GM12865 (cell line): ENCODE measurements at regions not wholly inside any gene's neighbourhood (a gene's known extent, or its start where the extent isn't known, plus 50 kb on each side); places are given as distances from the start of the nearest gene placed in this dataset.
"Not testable (repeated sequence)": the region's sequence is repeated elsewhere in the genome, so short reads cannot be mapped to it uniquely, and the experiment has no call there.

Experiments
- DNase-seq: peaks from one replicate; pipeline ENCODE4 v3.0.0; 2010; ENCODE audit warnings: low read depth
- H3K4me3 ChIP-seq: 2 replicates; pipeline ENCODE4 v1.5.1; 2011; ENCODE audit warnings: mild to moderate bottlenecking, low read depth, low read length, control low read depth
- TF ChIP-seq, protein P1 (sequence below): IDR thresholded peaks from 2 replicates; pipeline ENCODE4 v1.5.1; 2011; ENCODE audit warnings: low read length, control low read depth, low read depth, inconsistent platforms; ENCODE audit not compliant: insufficient read depth; ENCODE audit errors: missing control alignments

DNA sequence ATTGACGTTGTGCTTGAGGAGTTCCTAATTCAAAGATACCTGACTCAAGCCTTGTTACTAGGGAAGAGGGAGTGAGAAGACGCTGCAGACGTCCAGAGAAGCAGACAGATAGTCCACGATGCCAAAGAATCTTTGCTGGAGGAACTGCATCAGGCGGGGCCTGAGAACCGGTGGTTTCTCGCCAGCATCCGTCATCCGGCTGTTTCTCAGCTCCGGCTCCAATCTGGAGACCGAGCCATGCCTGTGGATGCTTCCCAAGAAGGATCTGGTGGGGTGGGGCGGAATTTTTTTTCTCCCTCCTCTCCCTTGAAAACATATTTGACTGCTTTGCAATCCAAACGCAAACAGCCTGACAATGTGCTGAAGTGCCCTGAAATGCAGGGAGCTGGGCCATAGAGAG is 125.8 kb upstream of the SRSF6 start:
- H3K4me3 ChIP-seq: no peak overlapping the region
- TF ChIP-seq, protein P1, sequence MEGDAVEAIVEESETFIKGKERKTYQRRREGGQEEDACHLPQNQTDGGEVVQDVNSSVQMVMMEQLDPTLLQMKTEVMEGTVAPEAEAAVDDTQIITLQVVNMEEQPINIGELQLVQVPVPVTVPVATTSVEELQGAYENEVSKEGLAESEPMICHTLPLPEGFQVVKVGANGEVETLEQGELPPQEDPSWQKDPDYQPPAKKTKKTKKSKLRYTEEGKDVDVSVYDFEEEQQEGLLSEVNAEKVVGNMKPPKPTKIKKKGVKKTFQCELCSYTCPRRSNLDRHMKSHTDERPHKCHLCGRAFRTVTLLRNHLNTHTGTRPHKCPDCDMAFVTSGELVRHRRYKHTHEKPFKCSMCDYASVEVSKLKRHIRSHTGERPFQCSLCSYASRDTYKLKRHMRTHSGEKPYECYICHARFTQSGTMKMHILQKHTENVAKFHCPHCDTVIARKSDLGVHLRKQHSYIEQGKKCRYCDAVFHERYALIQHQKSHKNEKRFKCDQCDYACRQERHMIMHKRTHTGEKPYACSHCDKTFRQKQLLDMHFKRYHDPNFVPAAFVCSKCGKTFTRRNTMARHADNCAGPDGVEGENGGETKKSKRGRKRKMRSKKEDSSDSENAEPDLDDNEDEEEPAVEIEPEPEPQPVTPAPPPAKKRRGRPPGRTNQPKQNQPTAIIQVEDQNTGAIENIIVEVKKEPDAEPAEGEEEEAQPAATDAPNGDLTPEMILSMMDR: no peak
- no peak for DNase-seq

DNA sequence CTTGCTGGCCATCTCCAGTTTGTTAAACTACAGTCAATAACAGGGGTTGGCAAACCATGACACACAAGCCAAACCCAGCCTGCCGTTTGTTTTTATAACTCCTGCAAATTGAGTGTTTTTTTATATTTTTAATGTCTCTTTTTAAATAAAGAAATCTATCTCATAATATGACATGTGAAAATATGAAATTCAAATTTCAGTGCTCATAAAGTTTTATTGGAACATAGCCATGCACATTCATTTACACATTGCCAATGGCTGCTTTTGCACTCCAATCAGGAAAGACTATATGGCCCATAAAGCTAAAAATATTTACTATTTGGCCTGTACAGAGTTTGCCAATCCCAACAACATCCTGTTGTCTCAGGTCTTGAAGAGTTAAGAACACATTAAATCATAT is 129.0 kb upstream of the SRSF6 start:
- no peak overlapping the region for H3K4me3 ChIP-seq
- DNase-seq: no peak
- TF ChIP-seq, protein P1: no peak

DNA sequence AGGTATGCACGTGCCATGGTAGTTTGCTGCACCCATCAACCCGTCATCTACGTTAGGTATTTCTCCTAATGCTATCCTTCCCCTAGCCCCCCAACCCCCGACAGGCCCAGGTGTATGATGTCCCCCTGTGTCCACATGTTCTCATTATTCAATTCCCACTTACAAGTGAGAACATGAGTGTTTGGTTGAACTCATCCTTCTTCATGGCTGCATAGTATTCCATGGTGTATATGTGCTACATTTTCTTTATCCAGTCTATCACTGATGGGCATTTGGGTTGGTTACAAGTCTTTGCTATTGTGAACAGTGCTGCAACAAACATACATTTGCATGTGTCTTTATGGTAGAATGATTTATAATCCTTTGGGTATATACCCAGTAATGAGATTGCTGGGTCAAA is 130.5 kb upstream of the SRSF6 start:
- H3K4me3 ChIP-seq, DNase-seq: not testable (repeated sequence)

DNA sequence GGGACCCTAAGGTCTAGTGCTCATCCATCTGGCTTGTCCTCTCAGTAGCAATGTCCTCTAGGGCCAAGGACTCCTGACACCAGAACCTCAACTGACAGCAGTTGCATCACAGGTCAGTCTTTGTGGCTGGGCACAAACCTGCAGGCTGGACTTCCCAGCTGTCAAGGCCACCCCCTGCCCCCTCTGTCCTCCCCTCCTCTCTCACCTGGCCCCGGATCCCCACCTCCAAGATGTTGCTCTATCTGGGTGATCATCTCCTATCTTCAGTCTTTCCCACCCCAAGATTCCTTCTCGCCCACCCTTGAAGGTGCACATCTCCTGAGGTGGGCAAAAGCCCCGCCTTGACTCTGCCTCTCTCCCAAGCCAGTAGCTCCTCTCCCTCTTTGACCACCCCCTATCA is 131.8 kb upstream of the SRSF6 start:
- H3K4me3 ChIP-seq: no peak overlapping the region
- DNase-seq: no peak
- TF ChIP-seq, protein P1: no peak

DNA sequence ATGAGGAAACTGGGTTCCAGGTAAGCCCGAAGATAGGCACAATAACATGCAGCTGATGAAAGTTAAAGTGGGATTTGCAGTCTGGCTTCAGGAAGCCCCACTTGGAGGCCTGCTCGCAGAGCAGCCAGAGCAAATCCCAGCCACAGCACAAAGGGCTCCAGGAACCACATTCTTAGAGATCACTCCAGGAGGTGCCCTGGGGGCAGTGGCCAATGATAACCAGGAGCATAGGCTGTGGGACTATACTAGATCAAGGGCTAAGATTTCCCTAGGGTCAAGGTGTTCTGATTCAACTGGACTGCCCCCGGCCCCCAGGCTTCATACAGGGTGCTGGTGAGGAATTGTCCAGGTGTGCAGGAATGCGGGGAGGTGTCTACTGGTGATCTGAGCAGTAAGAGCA is 133.9 kb upstream of the PTPRT start:
- no peak overlapping the region for H3K4me3 ChIP-seq
- DNase-seq: no peak
- TF ChIP-seq, protein P1: no peak

DNA sequence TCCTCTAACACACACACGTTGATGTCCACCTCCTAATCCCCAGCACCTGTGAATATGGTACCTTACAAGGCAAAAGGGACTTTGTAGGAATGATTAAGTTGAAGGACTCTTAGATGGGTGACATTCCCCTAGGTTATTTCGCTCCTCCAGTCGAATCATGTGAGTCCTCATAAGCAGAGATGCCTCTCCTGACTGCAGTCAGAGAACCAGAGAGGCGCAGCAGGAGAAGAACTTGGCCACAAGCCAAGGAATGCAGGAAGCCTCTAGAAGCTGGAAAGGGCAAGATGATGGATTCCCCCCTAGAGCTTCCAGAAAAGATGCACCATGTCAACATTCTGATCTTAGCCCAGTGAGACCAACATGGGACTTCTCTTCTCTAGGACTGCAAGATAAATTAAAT is 133.1 kb upstream of the PTPRT start:
- DNase-seq: no peak
- TF ChIP-seq, protein P1: no peak
- H3K4me3 ChIP-seq: no peak overlapping the region

DNA sequence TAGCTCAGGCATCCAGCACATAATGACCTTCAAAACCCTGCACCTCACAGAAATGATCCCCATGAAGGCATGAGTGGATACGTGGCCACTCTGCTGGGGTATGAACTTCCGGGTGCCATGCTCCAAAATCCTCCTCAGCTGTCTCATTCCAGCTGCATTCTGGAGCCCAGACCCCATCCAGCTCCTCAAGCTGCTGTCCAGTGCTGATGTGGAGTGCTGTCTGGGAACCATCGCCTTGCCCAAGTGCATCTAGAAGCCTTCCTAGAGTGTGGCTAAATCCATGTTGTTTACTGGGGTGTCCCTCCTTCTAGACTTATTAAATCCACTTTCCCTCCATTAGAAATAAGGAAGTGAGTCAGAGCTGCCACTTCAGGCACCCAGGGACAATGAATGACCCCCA is 130.8 kb upstream of the PTPRT start:
- TF ChIP-seq, protein P1: no peak
- no peak for DNase-seq

More for the DNA sequence above, 130.8 kb upstream of the PTPRT start:
- H3K4me3 ChIP-seq: no peak overlapping the region
